ENCODE measurements at regions not wholly inside any gene's neighbourhood (a gene's known extent, or its start where the extent isn't known, plus 50 kb on each side); places are given as distances from the start of the nearest gene placed in this dataset.

GRCh38 chr7:25752967-25753791 lies 398.8 kb upstream of the NFE2L3 start:
- no peak for DNase-seq (ENCODE audit: low read depth)

GRCh38 chr7:25753837-25754236 lies 398.2 kb upstream of the NFE2L3 start:
- no peak for DNase-seq (ENCODE audit: low read depth)

- no peak for DNase-seq (ENCODE audit: low read depth)
Observed at GRCh38 chr7:25754333-25754732, 397.7 kb upstream of the NFE2L3 start.

GRCh38 chr7:25754751-25755150 lies 397.2 kb upstream of the NFE2L3 start:
- DNase-seq (ENCODE audit: low read depth), result no peak

- DNase-seq (ENCODE audit: low read depth), result no peak
Observed at GRCh38 chr7:25756601-25757000, 395.4 kb upstream of the NFE2L3 start.

- DNase-seq (ENCODE audit: low read depth), result no peak
Observed at GRCh38 chr7:25758559-25758958, 393.4 kb upstream of the NFE2L3 start.

- no peak for DNase-seq (ENCODE audit: low read depth)
Observed at GRCh38 chr7:25759286-25759685, 392.7 kb upstream of the NFE2L3 start.

- DNase-seq (ENCODE audit: low read depth), result no peak
Observed at GRCh38 chr7:25759748-25760147, 392.2 kb upstream of the NFE2L3 start.

- no peak for DNase-seq (ENCODE audit: low read depth)
Observed at GRCh38 chr7:25762511-25763462, 389.2 kb upstream of the NFE2L3 start.

- no peak for DNase-seq (ENCODE audit: low read depth)
Observed at GRCh38 chr7:25763463-25763860, 388.5 kb upstream of the NFE2L3 start.

- no peak for DNase-seq (ENCODE audit: low read depth)
Observed at GRCh38 chr7:25765110-25765655, 386.8 kb upstream of the NFE2L3 start.

GRCh38 chr7:25770235-25770634 lies 381.8 kb upstream of the NFE2L3 start:
- DNase-seq (ENCODE audit: low read depth), result no peak

GRCh38 chr7:25770670-25771069 lies 381.3 kb upstream of the NFE2L3 start:
- no peak for DNase-seq (ENCODE audit: low read depth)

- no peak for DNase-seq (ENCODE audit: low read depth)
Observed at GRCh38 chr7:25771491-25771890, 380.5 kb upstream of the NFE2L3 start.

GRCh38 chr7:25772802-25773201 lies 379.2 kb upstream of the NFE2L3 start:
- no peak for DNase-seq (ENCODE audit: low read depth)

- DNase-seq (ENCODE audit: low read depth), result no peak
Observed at GRCh38 chr7:25774675-25775074, 377.3 kb upstream of the NFE2L3 start.

GRCh38 chr7:25775570-25775969 lies 376.4 kb upstream of the NFE2L3 start:
- DNase-seq (ENCODE audit: low read depth), result no peak

GRCh38 chr7:25775999-25776743 lies 375.8 kb upstream of the NFE2L3 start:
- no peak for DNase-seq (ENCODE audit: low read depth)

- DNase-seq (ENCODE audit: low read depth), result no peak
Observed at GRCh38 chr7:25776744-25777123, 375.3 kb upstream of the NFE2L3 start.

- DNase-seq (ENCODE audit: low read depth), result no peak
Observed at GRCh38 chr7:25777969-25778708, 373.9 kb upstream of the NFE2L3 start.

GRCh38 chr7:25779002-25779546 lies 372.9 kb upstream of the NFE2L3 start:
- DNase-seq (ENCODE audit: low read depth), result no peak

Data from stimulated activated CD8-positive, alpha-beta memory T cell treated with anti-CD3 and anti-CD28 coated beads, Interleukin-7, amount 100 ng/mL, for 24 hours (primary cell).